H1 (cell line): ENCODE measurements at regions not wholly inside any gene's neighbourhood (a gene's known extent, or its start where the extent isn't known, plus 50 kb on each side); places are given as distances from the start of the nearest gene placed in this dataset.

Experiments
- CTCF ChIA-PET: fragments of 300-600 bp; sonication (Branson Sonifier 250); formaldehyde crosslinking; loops from one replicate; lab custom pipeline; 2021; ENCODE audit not compliant: partially characterized antibody; lab: Charles Lee
- POLR2A ChIA-PET: fragments of 300-600 bp; sonication (Branson Sonifier 250); formaldehyde crosslinking; loops from one replicate; lab custom pipeline; 2021; ENCODE audit warnings: inconsistent platforms; ENCODE audit not compliant: partially characterized antibody; lab: Charles Lee
- DNase-seq, 2 experiments: peaks; one replicate each; pipeline versions ENCODE4 v3.0.0 to v3.0.0-alpha.2; 2010 to 2022; ENCODE audit warnings: low spot score in 2 of 2, low read depth in 1 of 2, mixed read lengths in 1 of 2
- FAIRE-seq: peaks from 2 replicates; lab custom pipeline; 2011; peaks lifted over from hg19 to GRCh38; lab: Jason Lieb, UNC
- H2AFZ ChIP-seq: 2 replicates; pipeline ENCODE4 v1.8.1; 2012; ENCODE audit warnings: low read length, inconsistent platforms
- H2AK5ac ChIP-seq: 2 replicates; pipeline ENCODE4 v1.6.1; 2013; ENCODE audit warnings: low read depth, low read length
- H2BK120ac ChIP-seq: replicated peaks from 2 replicates; pipeline ENCODE3; 2013; ENCODE audit warnings: low read depth, low read length, inconsistent platforms
- H2BK12ac ChIP-seq: 2 replicates; pipeline ENCODE4 v1.6.1; 2013; ENCODE audit warnings: low read depth, low read length
- H2BK15ac ChIP-seq: 2 replicates; pipeline ENCODE4 v1.6.1; 2013; ENCODE audit warnings: low read length
- H2BK20ac ChIP-seq: 2 replicates; pipeline ENCODE4 v1.6.1; 2013; ENCODE audit warnings: low read length
- H2BK5ac ChIP-seq: 2 replicates; pipeline ENCODE4 v1.6.1; 2013; ENCODE audit warnings: low read depth, low read length
- H3K14ac ChIP-seq: 2 replicates; pipeline ENCODE4 v1.6.1; 2013; ENCODE audit warnings: inconsistent platforms; ENCODE audit not compliant: insufficient read length
- H3K18ac ChIP-seq: 2 replicates; pipeline ENCODE4 v1.6.1; 2013; ENCODE audit warnings: low read length; ENCODE audit errors: extremely low read depth
- H3K23ac ChIP-seq: 2 replicates; pipeline ENCODE4 v1.6.1; 2013; ENCODE audit warnings: inconsistent platforms; ENCODE audit not compliant: insufficient read length
- H3K23me2 ChIP-seq: 2 replicates; pipeline ENCODE4 v1.6.1; 2013; ENCODE audit warnings: low read depth, low read length
- H3K27ac ChIP-seq: 2 replicates; pipeline ENCODE4 v1.6.1; 2011; ENCODE audit warnings: low read depth, low read length, inconsistent platforms
- H3K27me3 ChIP-seq, 4 experiments: replicated peaks in 1 of 4; 1 replicate in 1 of 4; 2 replicates in 3 of 4; pipeline versions ENCODE4 v1.6.1 to v1.8.1; 2011 to 2013; ENCODE audit warnings: low read length in 3 of 4, mild to moderate bottlenecking in 3 of 4, inconsistent platforms in 2 of 4, mixed read lengths in 2 of 4, moderate library complexity in 1 of 4; ENCODE audit not compliant: control insufficient read depth in 3 of 4, insufficient read depth in 3 of 4; ENCODE audit errors: extremely low read depth in 1 of 4
- H3K36me3 ChIP-seq, 4 experiments: 2 replicates each; pipeline versions ENCODE4 v1.6.1 to v1.8.1; 2011 to 2013; ENCODE audit warnings: mild to moderate bottlenecking in 4 of 4, low read length in 3 of 4, moderate library complexity in 2 of 4, control low read depth in 1 of 4, inconsistent platforms in 1 of 4; ENCODE audit not compliant: insufficient read depth in 4 of 4, control insufficient read depth in 2 of 4
- H3K4ac ChIP-seq: replicated peaks from 2 replicates; pipeline ENCODE3; 2013; ENCODE audit warnings: low read length, low read depth, mixed read lengths, inconsistent platforms; ENCODE audit not compliant: insufficient read length
- H3K4me1 ChIP-seq, 4 experiments: replicated peaks in 1 of 4; 1 replicate in 1 of 4; 2 replicates in 3 of 4; pipeline versions ENCODE4 v1.6.1 to v1.8.1; 2011 to 2013; ENCODE audit warnings: low read length in 3 of 4, inconsistent platforms in 2 of 4, mixed read lengths in 1 of 4; ENCODE audit not compliant: insufficient read depth in 4 of 4, control insufficient read depth in 3 of 4
- H3K4me2 ChIP-seq, 2 experiments: 2 replicates each; pipeline versions ENCODE4 v1.6.1 to v1.8.1; 2011 to 2013; ENCODE audit warnings: low read depth in 2 of 2, low read length in 2 of 2, control low read depth in 1 of 2, inconsistent platforms in 1 of 2, mild to moderate bottlenecking in 1 of 2; ENCODE audit not compliant: insufficient read depth in 1 of 2
- H3K4me3 ChIP-seq, 4 experiments: fragments of 200-600, 300-600 bp in 1 of 4; sonication (generic), shearing (Covaris generic), sonication (Bioruptor Twin) in 1 of 4; 2 replicates each; pipeline versions ENCODE4 v1.5.1 to v1.8.1; 2011 to 2016; ENCODE audit warnings: low read length in 4 of 4, low read depth in 3 of 4, control low read depth in 2 of 4, inconsistent platforms in 2 of 4, mild to moderate bottlenecking in 2 of 4, mixed read lengths in 1 of 4, moderate library complexity in 1 of 4; ENCODE audit not compliant: insufficient read depth in 2 of 4; ENCODE audit errors: extremely low read depth in 1 of 4
- H3K56ac ChIP-seq: replicated peaks from 2 replicates; pipeline ENCODE3; 2013; ENCODE audit warnings: low read depth, mild to moderate bottlenecking, mixed read lengths, low read length, inconsistent platforms; ENCODE audit not compliant: insufficient read length
- H3K79me1 ChIP-seq: 2 replicates; pipeline ENCODE4 v1.6.1; 2013; ENCODE audit warnings: low read depth, low read length, control low read depth
- H3K79me2 ChIP-seq, 2 experiments: 2 replicates each; pipeline versions ENCODE4 v1.6.1 to v1.8.1; 2012 to 2013; ENCODE audit warnings: low read length in 2 of 2, mild to moderate bottlenecking in 2 of 2, inconsistent platforms in 1 of 2; ENCODE audit not compliant: insufficient read depth in 2 of 2, control insufficient read depth in 1 of 2
- H3K9ac ChIP-seq, 4 experiments: replicated peaks in 1 of 4; 1 replicate in 1 of 4; 2 replicates in 3 of 4; pipeline versions ENCODE4 v1.6.1 to v1.8.1; 2011 to 2013; ENCODE audit warnings: low read depth in 3 of 4, low read length in 3 of 4, control low read depth in 2 of 4, mild to moderate bottlenecking in 2 of 4, moderate library complexity in 2 of 4, inconsistent platforms in 1 of 4; ENCODE audit errors: extremely low read depth in 1 of 4
- H3K9me3 ChIP-seq, 2 experiments: 2 replicates each; pipeline versions ENCODE4 v1.6.1 to v1.8.1; 2012 to 2013; ENCODE audit warnings: mild to moderate bottlenecking in 2 of 2, moderate library complexity in 2 of 2, control low read depth in 1 of 2, inconsistent platforms in 1 of 2, low read depth in 1 of 2, low read length in 1 of 2, mixed read lengths in 1 of 2; ENCODE audit not compliant: insufficient read depth in 2 of 2
- H4K20me1 ChIP-seq, 2 experiments: replicated peaks in 1 of 2; 2 replicates each; pipeline versions ENCODE3 to v1.8.1; 2011 to 2013; ENCODE audit warnings: inconsistent platforms in 2 of 2, low read length in 2 of 2, mild to moderate bottlenecking in 1 of 2; ENCODE audit not compliant: insufficient read depth in 2 of 2, control insufficient read depth in 1 of 2
- H4K5ac ChIP-seq: 2 replicates; pipeline ENCODE4 v1.6.1; 2013; ENCODE audit warnings: low read length, low read depth, mixed read lengths, inconsistent platforms; ENCODE audit not compliant: insufficient read length
- H4K8ac ChIP-seq: 2 replicates; pipeline ENCODE4 v1.8.0; 2013; ENCODE audit warnings: mild to moderate bottlenecking, moderate library complexity, low read length, inconsistent platforms; ENCODE audit not compliant: insufficient read depth; ENCODE audit errors: extremely low read depth
- H4K91ac ChIP-seq: replicated peaks from 2 replicates; pipeline ENCODE3; 2013; ENCODE audit warnings: low read length, mixed read lengths, inconsistent platforms; ENCODE audit not compliant: insufficient read length
- CHD2 ChIP-seq: IDR thresholded peaks from 2 replicates; pipeline ENCODE4 v1.6.1; 2012; ENCODE audit warnings: low read length, improper control_type of control experiment
- KDM4A ChIP-seq: IDR thresholded peaks from one replicate; pipeline ENCODE4 v1.7.1; 2012; ENCODE audit warnings: low read depth, mild to moderate bottlenecking, moderate library complexity, low read length, inconsistent platforms; ENCODE audit not compliant: severe bottlenecking
- NRF1 ChIP-seq: IDR thresholded peaks from 2 replicates; pipeline ENCODE4 v1.6.1; 2011; ENCODE audit warnings: mild to moderate bottlenecking, low read depth, low read length, improper control_type of control experiment
- RFX5 ChIP-seq: IDR thresholded peaks from 2 replicates; pipeline ENCODE4 v1.6.1; 2011; ENCODE audit warnings: low read depth, low read length, improper control_type of control experiment, borderline replicate concordance
- TAF1 ChIP-seq: IDR thresholded peaks from 2 replicates; pipeline ENCODE4 v1.6.1; 2011; ENCODE audit warnings: mild to moderate bottlenecking, low read depth, low read length
- TEAD4 ChIP-seq: IDR thresholded peaks from 2 replicates; pipeline ENCODE4 v1.6.1; 2012; ENCODE audit warnings: low read depth, low read length, inconsistent platforms, mixed read lengths
- YY1 ChIP-seq: IDR thresholded peaks from 2 replicates; pipeline ENCODE4 v1.6.1; 2011; ENCODE audit warnings: low read depth, mild to moderate bottlenecking, low read length
- WGBS, 2 experiments: shearing (Covaris generic) in 1 of 2; methylation state at CpG; one replicate each; pipeline versions ENCODE4 v1.1.6 to v1.1.7; 2013 to 2015; ENCODE audit warnings: low lambda C conversion rate in 2 of 2, mixed read lengths in 2 of 2, inconsistent platforms in 1 of 2, low coverage in 1 of 2, missing lambda C conversion rate in 1 of 2; ENCODE audit not compliant: insufficient replicate concordance in 2 of 2, insufficient coverage in 1 of 2, insufficient read length in 1 of 2; ENCODE audit errors: extremely low coverage in 1 of 2, missing lambda C conversion rate in 1 of 2; 5-methylcytosine and 5-hydroxymethylcytosine counted together
- TF ChIP-seq, protein P1 (sequence below), 3 experiments: IDR thresholded peaks; 1 replicate in 2 of 3; 2 replicates in 1 of 3; pipeline versions ENCODE4 v1.5.1 to v1.6.1; 2011; ENCODE audit warnings: low read length in 3 of 3, mild to moderate bottlenecking in 3 of 3, inconsistent platforms in 2 of 3, low read depth in 1 of 3, moderate library complexity in 1 of 3; ENCODE audit not compliant: insufficient read depth in 1 of 3; ENCODE audit errors: control extremely low read depth in 1 of 3
- TF ChIP-seq, protein P2 (sequence below): IDR thresholded peaks from 2 replicates; pipeline ENCODE4 v1.6.1; 2012; ENCODE audit warnings: inconsistent platforms

DNA sequence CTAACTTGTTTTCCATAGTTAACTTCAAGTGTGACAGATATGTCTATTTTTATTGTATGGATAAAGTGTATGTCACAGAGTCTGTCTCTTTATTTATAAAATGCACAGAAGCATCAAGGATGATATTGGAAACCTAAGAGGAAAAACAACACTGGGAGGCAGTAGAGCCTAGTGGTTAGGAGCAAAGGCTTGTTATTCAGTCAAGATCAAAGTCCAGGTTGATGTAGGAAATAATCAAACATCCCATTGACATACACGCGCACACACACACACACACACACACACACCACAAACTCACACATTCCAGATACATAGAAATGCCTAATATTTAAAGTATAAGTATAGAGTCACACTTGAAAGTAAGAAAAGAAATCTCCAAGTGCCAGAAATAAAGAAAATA, 206.8 kb downstream of the CHRDL1 start:
- H4K91ac ChIP-seq, result no peak overlapping the region
- no peak overlapping the region for H3K27ac ChIP-seq
- H3K4me1 ChIP-seq, result peaks cover 0 to 2% (median 0%) of the 10 kb centered on the region in 4 experiments; a peak in 1 of 7 replicates
- no peak overlapping the region for H3K18ac ChIP-seq
- H2BK5ac ChIP-seq, result no peak overlapping the region
- no peaks in the 10 kb centered on the region for H3K36me3 ChIP-seq
- no peak overlapping the region for H2BK20ac ChIP-seq
- no peaks in the 10 kb centered on the region for H4K20me1 ChIP-seq
- H3K27me3 ChIP-seq, result no peaks in the 10 kb centered on the region
- no peak overlapping the region for H2BK12ac ChIP-seq
- CTCF ChIA-PET, result no interaction called here
- no peak overlapping the region for H3K23ac ChIP-seq
- no peaks in the 10 kb centered on the region for H3K79me2 ChIP-seq
- H3K14ac ChIP-seq, result no peak overlapping the region
- H3K9ac ChIP-seq, result no peak overlapping the region
- H3K23me2 ChIP-seq, result no peaks in the 10 kb centered on the region
- no peak overlapping the region for H4K5ac ChIP-seq
- H2BK15ac ChIP-seq, result no peak overlapping the region
- 100% methylated on average over 2 of the region's 2 CpGs; no CpG with 5 or more reads in 1 of the 2 experiments for WGBS, 2 experiments
- no peak overlapping the region for H3K4me2 ChIP-seq
- H2AFZ ChIP-seq, result no peak overlapping the region
- H4K8ac ChIP-seq, result no peak overlapping the region
- FAIRE-seq, result no peak
- H3K79me1 ChIP-seq, result no peaks in the 10 kb centered on the region
- no peak overlapping the region for H3K4ac ChIP-seq
- no peak for TF ChIP-seq YY1
- TF ChIP-seq CHD2, result no peak
- TF ChIP-seq, protein P1, sequence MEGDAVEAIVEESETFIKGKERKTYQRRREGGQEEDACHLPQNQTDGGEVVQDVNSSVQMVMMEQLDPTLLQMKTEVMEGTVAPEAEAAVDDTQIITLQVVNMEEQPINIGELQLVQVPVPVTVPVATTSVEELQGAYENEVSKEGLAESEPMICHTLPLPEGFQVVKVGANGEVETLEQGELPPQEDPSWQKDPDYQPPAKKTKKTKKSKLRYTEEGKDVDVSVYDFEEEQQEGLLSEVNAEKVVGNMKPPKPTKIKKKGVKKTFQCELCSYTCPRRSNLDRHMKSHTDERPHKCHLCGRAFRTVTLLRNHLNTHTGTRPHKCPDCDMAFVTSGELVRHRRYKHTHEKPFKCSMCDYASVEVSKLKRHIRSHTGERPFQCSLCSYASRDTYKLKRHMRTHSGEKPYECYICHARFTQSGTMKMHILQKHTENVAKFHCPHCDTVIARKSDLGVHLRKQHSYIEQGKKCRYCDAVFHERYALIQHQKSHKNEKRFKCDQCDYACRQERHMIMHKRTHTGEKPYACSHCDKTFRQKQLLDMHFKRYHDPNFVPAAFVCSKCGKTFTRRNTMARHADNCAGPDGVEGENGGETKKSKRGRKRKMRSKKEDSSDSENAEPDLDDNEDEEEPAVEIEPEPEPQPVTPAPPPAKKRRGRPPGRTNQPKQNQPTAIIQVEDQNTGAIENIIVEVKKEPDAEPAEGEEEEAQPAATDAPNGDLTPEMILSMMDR (IDR thresholded peaks at IDR 0.05; ENCODE audit: control extremely low read depth in 1 of 3, insufficient read depth in 1 of 3, low read depth in 1 of 3, low read length in 3 of 3), result no peak
- TF ChIP-seq, protein P2, sequence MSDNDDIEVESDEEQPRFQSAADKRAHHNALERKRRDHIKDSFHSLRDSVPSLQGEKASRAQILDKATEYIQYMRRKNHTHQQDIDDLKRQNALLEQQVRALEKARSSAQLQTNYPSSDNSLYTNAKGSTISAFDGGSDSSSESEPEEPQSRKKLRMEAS, result no peak
- no peak for TF ChIP-seq NRF1
- no peak for TF ChIP-seq KDM4A
- TF ChIP-seq TEAD4, result no peak
- no peak for TF ChIP-seq RFX5
- no peak for TF ChIP-seq TAF1
- DNase-seq, result no peak
- H3K4me3 ChIP-seq, result no peak overlapping the region
- H3K9me3 ChIP-seq, result no peaks in the 10 kb centered on the region
- H2AK5ac ChIP-seq, result no peak overlapping the region
- no peak overlapping the region for H2BK120ac ChIP-seq
- POLR2A ChIA-PET, result no interaction called here
- no peak overlapping the region for H3K56ac ChIP-seq
